Stimulated activated CD4-positive, alpha-beta T cell treated with anti-CD3 and anti-CD28 coated beads, TNF-alpha, amount 100 ng/mL, for 24 hours (primary cell): ENCODE measurements at regions not wholly inside any gene's neighbourhood (a gene's known extent, or its start where the extent isn't known, plus 50 kb on each side); places are given as distances from the start of the nearest gene placed in this dataset.

Source experiments
- DNase-seq, 3 experiments: peaks; one replicate each; pipeline ENCODE4 v3.0.0-alpha.2; 2020; ENCODE audit warnings: low read depth in 3 of 3

DNA sequence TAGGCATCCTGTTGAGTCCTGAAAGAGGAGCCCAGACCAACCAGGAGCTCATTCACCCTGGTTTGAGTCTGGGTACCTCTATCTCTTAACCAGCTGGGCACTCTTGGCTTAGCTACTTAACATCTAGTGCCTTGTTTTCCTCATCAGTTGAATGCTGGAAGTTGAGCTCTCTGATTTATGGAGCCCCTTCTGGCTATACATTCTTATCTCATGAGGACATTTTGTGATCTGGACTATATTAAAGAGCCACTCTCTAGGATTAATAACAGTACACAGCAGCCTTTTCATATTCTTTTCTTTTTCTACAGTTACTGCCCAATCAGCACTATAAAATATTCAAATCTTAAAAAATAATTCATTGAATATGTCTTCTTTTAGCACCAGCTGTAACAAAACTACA is 296.9 kb upstream of the RUNX1 start:
- no peak for DNase-seq

DNA sequence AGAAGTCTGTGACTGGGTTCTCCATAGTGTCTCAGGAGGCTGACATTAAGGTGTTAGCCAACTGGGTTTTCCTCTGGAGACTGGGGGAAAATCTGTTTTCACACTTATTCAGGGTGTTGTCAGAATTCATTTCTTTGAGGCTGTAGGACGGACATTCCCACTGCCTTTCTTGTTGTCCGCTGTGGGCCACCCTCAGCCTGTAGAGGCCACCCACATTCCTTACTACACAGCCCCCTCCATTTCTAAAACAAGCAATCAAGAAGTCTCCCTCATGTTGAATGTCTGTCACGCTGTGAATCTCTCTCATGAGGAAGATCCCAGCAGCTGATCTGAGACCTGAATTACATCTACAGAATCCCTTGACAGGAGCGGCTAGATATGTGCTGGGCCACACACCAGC is 295.5 kb upstream of the RUNX1 start:
- no peak for DNase-seq

DNA sequence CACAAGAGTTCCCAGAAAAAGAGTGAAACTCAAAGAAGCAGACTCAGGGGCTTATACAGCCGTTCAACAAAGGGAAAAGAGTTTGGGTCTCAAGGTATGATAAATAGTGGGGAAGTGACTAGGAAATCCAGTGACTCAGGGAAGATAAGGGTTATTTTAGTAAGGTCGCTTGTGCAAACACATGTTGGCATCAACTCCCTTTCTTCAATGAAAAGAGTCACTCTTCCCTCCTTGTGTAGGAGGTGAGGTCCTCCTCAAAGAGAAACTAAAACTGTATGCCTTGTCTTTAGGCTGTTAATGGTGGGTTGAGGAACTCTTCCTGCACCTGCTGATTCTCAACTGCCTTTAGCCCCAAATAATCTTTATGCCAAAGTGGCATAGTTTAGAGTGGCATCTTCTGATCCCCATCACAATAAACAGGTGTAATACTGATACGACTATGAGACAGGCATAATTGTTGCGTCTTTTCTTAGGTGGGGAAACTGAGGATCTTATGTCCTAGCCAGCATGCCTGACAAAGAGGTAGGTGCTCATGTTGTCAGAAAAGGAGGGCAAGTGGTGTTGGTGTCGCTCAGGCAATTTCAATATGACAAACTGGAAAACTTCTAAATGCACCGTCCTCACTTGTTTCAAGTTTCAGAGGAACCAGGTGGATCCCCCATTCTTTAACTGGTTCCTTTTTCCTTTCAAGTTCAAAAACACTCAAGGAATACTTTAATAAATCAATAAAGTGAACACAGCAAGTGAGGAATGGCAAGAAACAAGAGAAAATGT is 294.1 kb upstream of the RUNX1 start:
- peak in 1 of 3 experiments; percentile 7 for DNase-seq

DNA sequence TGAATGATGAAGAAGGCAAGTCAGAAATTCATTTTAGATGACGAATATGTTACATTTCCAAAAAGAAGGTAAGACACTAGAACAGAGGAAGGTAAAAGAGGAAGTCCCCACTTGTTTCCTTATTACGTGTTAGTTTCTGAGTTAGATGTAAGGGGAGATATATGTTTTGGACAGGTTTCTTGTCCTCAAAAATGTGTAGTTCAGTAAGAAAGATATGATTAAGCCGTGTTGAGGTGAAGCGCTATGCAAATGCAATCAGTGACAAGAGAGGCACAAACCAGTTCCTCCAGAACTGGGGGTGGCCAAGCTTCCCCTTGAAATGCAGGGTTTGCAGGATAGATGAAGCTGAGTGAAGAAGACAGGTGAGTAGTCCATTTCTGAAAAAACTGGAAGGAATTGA is 293.3 kb upstream of the RUNX1 start:
- DNase-seq, result peak in 2 of 3 experiments; percentile 19 to 26

DNA sequence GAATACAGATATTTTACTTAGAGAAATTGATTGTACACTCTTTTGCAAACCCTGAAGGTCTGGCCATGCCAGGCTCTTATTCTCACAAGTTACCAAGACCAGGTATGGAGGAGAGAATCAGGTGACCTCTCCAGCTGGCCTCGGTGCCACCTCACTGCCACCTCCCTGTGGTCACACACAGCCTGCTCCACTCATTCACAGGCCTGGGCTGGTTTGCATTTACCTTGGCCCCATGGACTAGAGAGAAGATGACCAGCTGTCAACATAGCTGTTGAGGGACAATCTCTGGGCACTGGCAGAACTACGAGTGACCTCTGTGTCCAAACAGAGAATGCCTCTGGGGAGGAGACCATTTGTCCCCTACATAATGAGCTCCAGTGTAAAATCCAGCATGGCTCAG is 291.2 kb upstream of the RUNX1 start:
- DNase-seq, result no peak

DNA sequence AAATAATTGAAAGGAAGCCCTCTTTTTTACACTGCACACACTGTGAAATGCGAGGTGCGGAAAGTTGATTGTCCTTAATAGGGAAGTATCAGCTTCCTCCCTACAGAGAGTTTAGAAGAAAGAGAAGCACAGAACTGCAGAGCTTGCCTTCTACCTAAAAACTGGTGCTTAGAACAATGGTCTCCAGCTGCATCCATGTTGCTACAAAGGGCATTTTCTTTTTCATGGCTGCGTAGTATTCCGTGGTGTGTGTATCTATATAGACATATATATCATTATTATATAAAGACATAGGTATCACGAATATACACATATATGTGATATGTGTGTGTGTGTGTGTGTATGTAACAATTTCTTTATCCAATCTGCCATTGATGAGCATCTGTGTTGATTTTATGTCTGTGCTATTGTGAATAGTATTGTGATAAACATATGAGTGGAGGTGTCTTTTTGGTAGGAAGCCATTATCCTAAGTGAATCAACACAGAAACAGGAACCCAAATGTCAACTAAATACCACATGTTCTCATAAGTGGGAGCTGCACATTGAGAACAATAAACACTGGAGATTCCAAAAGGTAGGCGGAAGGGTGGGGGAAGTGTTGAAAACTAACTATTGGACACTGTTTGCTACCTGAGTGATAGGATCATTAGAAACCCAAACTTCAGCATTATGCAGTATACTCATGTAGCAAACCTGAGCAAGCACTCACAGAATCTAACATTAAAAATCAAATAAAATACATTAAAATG is 290.0 kb upstream of the RUNX1 start:
- DNase-seq, result no peak

DNA sequence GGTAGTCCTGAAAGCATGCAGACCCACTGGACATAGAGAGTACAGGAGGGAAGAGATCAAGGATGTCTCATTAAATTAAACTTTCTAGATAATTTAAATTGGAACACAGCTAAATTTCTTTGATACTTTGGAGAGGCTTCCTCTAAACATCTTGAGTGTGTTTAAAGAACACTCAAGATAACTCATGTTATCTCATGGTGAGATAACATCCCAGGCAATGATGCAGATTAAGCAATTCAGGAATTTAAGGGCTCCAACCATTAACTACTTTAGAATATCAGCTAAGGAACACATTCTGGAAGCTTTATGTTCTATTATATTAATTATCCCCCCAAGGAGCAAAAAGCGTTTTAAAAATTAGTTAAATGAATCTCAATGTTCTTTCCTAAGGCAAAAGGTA is 289.2 kb upstream of the RUNX1 start:
- no peak for DNase-seq

DNA sequence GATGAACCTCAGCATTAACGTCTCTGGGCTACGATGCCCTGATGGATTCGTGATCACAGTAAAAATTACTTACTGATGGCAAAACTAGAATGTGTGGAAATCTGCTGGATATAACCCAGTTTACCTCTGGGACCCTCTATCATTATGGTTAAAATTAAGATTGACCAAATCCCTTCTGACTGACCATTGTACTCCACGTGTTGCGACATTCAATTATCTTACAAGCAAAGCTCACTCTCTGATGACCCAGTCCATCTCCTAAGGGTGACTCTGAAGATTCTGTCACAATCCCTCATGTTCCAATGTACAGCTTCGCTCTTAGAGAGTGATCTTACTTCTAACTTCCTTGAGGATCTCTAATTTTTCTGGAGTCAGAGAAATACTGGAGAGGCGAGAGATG is 288.5 kb upstream of the RUNX1 start:
- no peak for DNase-seq

DNA sequence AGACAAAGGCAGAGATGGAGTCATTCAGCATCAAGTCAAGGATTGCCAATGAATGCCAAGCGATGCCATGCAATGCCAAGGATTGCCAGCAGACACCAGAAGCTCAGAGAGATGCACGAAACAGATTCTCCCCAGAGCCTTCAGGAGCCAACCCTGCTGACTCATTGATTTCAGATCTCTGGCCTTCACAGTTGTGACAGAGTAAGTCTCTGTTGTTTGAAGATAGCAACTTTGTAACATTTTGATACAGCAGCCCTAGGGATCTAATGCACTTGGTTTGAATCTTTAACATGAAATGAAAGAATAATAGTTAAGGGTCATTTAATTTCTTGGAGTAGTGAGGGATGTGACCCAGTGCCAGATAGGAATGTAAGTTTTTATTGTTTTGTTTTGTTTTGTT is 287.4 kb upstream of the RUNX1 start:
- DNase-seq, result no peak

DNA sequence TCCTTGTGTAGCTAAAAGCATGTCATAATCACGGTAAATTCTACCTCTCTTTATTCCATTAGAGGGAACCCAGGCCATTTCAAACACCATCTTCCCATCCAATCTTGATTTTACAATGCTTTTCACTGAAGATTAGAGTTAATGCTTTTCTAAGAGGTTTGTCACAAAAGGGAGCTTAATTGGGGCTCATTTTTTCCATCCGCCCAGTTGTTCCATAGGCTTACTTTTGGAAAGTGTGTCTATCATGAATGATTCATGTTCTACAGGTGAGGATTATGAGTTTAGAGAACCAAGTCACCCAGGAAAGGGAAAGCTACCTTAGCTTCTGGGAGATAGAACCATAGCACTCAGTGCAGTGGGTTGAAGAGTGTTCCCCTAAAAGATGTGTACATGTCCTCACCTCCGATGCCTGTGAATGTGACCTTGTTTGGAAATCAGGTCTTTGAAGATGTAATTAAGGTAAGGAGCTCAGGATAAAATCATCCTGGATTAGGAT is 286.9 kb upstream of the RUNX1 start:
- peak in 1 of 3 experiments; percentile 34 for DNase-seq

DNA sequence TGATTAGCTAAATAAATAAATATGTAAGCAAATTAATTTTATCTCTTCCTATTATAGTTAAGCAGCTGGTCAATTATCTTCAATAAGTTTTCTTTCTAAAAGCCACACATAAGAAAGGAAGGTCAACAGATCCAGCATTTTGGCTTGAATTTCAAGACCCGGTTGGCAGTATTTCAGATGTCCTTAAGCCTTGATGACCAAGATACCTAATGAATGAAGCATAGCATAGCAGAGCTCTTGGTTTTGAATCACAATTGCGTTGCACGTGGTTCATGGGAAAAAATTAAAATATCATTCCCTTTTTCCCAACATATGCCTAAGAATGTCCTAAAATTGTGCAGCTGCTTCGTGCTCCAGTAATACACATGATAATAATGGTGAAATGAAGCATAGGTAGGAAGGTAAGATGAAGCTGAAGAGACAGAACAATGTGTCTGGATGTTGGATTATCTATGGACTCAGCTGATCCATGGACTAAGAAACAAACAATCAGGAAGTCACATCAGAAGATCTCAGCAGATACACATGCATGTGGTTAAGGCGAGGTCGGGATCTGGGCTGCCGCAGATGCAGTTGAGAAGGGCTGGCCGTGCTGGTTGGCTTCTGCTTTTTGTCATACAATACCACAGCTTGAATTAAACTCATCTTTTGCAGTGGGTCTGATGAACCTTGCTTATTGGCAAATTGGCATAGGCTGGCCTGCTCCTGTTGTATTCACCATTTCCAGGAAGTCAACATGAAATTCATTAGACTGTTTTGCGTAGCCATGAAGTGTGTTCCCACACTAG is 284.9 kb upstream of the RUNX1 start:
- DNase-seq, result no peak

DNA sequence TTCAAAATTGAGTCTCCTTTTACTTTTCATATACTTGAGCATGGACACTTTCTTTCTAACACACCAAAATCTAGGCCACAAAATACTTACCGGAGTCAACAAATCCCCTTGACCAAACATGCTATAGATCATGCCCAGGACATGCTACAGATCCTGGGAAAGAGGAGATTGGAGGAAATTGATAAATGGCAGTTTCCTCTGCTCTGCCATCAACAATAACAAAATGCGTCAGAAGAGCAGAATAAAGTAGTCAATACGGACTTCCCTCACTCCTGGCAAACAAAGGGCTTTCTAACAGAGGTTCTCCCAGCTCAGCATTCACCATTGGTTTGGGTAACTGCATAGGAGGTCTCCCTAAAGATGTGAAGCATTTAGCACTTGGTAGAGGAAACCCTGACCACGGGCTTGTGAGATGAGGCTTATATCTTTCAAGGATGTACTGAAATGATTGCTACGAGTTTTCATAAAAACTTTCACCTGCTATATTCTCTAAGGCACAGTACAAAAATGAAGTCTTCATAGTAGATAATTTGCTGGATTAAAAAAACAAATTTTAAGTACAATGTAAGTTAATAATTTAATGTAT is 283.8 kb upstream of the RUNX1 start:
- no peak for DNase-seq

DNA sequence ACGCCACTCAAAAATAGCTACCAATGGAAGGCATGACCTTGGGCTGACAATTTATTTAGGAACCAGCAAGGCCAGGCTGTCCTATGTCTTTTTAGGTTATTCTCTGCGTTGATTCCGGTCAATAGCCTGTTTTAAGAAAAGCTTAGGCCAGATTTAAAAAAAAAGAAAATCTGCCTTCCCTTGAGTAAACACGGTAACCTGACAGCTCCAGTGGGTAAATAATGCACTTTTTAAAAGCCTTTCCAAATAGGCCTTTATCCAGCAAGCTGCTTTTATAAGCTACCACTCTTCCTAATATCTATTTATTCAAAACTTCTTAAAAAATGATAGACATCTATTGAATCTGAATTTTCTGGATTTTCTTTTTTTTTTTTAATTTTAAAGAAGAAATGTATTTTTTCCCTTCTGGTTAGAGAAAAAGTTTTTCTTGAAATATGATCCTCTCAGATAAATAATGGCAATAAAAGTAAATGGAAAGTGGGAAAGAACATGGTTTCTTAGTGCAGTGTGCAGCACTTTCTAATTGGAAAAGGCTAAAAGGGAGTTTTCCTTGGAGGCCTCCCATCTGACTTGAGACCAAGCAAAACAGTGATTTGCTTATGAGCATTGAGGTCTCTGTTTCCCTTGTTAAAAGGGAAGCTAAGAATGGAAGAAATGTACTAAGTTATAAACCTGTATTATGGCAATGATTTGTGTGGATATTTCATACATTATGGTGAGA is 281.0 kb upstream of the RUNX1 start:
- no peak for DNase-seq

DNA sequence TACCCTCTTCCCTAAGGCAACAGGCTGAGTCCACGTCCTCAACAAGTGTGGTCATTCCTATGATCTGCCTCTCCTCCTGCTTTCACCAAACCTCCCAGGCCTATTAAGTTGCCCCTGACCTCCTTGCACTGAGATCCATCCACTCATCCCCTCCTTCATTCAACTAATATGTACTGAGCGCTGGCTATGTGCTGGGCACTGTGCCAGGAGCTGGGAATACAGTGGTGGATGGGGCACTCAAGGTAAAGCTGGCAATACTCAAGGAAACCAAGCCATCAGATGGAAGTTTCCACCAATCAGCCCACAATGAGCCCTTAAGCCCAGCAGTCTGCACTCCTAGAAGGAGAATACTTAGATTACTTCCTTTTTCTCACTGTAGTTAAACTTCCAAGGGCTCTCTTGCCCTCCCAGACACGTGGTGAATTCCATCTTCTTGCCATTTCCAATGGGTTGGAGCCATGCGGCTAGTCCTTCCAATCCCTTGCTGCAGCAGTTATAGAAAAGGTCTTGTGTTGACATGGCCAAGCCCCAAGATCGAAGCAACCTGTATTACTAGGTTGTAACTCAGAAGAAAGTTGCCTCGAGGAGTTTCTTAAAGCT is 279.9 kb upstream of the RUNX1 start:
- DNase-seq, result no peak

DNA sequence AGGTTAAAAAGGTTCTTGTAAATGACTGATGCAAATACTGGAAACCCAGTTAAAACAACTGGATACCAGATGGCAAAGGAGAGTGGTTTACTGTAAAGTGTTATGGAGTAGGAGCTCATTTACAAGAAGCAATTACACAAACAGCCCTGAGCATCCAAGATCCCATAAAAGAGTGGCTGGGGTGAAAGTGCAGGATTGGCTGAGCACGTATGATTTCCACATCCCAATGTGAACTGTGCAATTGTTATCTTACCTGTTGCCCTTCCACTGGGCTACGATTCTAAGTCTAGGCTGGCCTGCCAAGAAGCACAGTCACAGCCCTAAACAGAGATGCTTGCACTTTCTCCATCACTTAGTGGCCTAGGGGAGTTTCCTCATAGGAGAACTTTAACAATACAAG is 277.6 kb upstream of the RUNX1 start:
- no peak for DNase-seq

DNA sequence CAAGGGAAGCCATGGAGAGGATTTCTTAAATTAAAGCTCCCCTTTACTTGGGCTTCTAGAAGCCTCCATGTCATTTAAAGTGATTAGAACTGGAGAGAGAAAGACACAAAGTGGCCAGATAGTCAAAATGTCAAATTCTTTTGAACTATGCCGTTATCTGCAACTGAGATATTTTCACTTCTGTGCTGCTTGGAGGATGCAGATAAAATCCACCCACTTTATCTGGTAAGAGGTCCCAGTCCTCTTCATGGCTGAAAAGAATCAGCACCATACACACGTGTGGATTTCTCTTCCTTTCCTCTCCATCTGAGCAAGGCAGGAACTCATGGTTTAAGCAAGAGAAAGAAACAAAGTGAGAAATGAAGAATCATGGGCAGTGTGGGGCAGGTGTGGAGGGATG is 276.9 kb upstream of the RUNX1 start:
- no peak for DNase-seq

DNA sequence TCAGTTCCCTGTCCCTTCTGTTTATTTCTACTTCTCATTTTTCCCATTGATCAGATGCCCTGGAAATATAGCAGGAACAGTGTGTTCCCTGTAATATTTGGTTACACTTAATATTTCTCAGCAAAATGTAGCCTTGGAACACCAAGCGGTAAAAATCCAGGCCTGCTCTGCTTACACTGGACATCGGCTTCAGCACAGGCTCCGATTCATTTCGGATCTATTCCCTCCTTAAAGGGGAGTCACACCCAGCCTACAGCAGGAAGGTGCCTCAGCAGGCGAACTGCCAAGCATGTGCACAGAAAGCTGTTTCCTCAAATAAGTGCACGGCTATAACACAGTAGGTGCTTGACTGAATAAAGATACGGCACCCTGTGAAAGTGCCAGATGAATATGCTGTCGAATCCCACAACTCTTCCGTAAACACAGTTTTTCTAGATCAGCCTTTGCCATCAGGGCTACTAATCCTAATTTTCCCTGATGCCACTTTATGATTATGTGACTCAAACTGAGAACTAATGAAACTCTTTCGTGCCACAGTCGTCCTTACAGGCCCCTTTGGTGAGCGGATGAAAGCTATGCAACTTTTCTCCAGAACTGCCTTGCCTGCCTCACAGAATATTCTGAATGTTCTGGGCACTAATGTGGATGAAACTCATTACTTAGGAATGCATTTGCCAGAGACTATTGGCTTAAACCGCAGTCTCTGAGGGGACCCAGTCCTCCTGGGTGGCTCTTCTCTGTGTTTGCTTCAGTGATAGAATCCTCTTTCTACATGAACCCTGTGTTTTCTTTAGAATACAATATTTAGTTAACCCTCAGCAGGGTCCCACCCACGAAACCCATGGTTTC is 275.5 kb upstream of the RUNX1 start:
- no peak for DNase-seq

DNA sequence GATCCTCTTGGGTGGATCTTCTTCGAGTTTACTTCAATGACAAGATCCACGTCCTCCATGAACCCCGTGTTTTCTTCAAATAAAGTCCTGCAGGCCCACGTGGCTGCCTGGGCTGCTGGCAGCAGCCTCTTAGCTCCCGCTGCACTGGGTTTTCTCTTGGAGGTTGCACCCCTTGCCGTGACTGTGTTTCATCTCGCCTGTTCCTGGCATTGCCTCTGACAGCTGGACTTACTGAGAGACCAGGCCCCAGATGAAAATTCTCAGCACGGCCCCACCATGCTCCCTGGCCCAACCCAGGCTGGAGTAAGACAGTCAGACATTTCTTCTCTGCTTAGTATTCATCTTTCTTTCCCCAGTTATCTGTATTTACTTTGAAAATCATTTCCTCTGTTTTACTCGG is 274.8 kb upstream of the RUNX1 start:
- no peak for DNase-seq

DNA sequence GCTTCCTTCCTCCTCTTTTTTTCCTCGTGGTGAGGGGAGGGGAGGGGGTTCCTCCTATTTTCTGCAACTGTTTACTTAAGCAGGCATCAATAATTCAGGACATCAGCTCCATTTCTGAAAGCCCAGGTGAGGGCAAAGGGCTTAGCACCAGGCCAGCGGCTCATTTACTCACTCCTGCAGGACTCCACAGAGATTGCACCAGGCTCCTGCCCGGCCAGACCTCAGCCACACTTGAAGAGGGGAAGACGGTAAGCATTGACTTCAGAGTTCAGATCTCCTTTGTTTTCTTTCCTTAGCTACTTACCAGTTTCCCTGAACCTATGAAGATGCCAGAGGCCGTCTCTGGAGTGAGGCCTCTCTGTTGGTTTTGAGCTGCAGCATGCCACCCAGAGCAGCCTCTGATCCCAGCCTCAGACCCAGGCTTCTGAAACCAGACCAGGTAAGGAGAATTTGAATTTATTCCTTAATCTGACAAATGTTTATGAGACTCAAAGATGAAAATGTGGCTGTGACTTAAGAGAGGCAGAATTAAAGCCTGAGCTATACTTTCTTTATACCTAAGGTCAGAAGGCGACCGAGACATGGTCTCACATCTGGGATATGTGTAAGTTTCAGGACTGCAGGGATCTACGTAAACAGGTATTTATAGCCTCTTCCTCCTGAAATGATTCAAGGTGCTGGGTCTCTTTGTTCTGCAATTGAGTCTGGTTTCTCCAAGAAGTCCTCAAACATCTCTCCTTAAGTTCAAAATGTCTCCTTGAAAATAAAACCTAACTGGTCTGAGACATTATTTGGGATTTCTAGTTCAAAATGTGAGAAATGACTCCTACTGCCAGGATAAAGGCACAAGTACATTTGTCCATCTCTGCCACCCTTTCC is 272.5 kb upstream of the RUNX1 start:
- DNase-seq, result no peak
